GM18498 (cell line): ENCODE measurements at regions not wholly inside any gene's neighbourhood (a gene's known extent, or its start where the extent isn't known, plus 50 kb on each side); places are given as distances from the start of the nearest gene placed in this dataset.
"Not testable (repeated sequence)": the region's sequence is repeated elsewhere in the genome, so short reads cannot be mapped to it uniquely, and the experiment has no call there.

Experiments
- ATAC-seq: cut with Tn5 transposase; IDR thresholded peaks from one replicate; pipeline ENCODE4 v1.9.1; 2021; ENCODE audit warnings: mild to moderate bottlenecking, moderate library complexity; ENCODE audit not compliant: unreplicated experiment

GRCh38 chr9:66152406-66152805 lies 415.5 kb downstream of the FOXD4L4 start:
- ATAC-seq, result not testable (repeated sequence)

- ATAC-seq, result peak; percentile 100
Measured at GRCh38 chr9:66153021-66153725, 416.2 kb downstream of the FOXD4L4 start.

- not testable (repeated sequence) for ATAC-seq
Measured at GRCh38 chr9:66153971-66154691, 417.2 kb downstream of the FOXD4L4 start.

DNA sequence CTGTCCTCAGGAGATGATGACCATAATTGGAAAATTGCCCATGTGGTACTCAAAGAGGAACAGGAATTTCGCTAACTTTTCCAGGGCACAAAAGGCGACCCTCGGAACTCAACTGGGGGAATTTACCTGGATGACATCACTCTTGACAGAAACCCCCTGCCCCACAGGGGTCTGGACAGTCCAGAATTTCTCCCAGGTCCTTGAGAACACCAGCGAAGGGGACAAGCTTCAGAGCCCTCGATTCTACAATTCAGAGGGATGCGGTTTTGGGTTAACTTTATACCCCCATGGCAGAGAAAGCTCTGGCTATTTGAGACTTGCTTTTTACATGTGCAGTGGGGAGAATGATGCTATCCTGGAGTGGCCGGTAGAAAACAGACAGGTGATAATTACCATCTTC lies 445.4 kb downstream of the FOXD4L4 start:
- ATAC-seq, result not testable (repeated sequence)

DNA sequence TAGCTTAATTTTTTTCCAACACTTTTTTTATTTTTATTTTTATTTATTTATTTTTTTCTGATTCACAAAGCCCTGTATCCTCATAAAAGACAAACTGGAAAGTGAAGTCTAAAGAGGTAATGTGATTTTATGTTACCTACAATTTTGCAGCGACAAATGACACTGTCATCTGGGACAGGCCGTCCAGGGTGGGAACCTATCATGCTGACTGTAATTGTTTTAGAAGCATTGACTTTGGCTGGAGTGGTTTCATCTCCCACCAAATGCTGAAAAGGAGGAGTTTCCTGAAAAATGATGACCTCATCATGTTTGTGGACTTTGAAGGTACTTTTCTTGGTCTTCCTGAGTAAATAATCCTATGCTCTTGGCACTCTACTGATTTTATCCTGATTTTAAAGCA lies 446.7 kb downstream of the FOXD4L4 start:
- ATAC-seq, result not testable (repeated sequence)

- not testable (repeated sequence) for ATAC-seq
Measured at GRCh38 chr9:66197199-66197598, 460.3 kb downstream of the FOXD4L4 start.

GRCh38 chr9:66198421-66198820 lies 461.5 kb downstream of the FOXD4L4 start:
- ATAC-seq, result not testable (repeated sequence)

- peak; percentile 87 for ATAC-seq
Measured at GRCh38 chr9:66206617-66207016, 469.7 kb downstream of the FOXD4L4 start.

DNA sequence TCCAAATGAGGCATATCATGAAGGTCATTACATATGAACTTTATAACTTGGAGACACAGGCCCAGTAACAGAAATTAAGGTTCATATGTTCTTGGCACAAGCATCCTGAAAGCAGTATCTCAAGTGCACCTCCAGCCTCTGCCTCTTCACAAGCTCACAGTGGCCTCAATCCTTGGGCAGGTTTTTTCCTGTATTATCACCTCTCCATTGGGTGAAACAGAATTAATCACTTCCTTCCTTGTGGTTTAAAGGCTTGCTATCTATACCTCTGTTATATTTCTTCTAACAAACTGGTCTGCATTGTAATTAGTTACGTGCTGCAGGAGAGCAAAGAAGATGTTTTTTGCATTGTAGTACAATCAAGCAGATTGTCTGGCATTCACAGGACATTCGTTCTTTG lies 471.0 kb downstream of the FOXD4L4 start:
- not testable (repeated sequence) for ATAC-seq

DNA sequence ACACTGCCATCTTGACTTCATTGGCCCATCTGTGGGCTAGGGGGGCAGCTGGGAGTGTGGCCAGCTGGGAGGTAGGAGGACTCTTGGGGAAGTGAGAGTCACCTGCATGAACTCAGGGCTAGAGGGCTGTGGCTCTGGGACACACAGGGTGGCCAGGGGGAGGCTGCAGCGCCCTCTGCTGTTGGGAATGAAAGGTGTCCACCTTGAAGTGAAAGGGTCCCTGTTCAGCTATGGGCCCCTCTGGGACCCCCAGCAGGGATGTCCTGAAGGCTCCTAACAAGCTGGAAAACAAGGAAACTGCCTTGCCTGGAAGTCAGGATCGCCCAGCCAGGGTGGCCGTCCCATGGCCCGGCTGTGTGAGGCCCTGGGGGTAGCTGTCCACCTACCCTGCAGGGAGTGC lies 507.8 kb downstream of the FOXD4L4 start:
- not testable (repeated sequence) for ATAC-seq

- ATAC-seq, result not testable (repeated sequence)
Measured at GRCh38 chr9:66245481-66245880, 508.5 kb downstream of the FOXD4L4 start.

DNA sequence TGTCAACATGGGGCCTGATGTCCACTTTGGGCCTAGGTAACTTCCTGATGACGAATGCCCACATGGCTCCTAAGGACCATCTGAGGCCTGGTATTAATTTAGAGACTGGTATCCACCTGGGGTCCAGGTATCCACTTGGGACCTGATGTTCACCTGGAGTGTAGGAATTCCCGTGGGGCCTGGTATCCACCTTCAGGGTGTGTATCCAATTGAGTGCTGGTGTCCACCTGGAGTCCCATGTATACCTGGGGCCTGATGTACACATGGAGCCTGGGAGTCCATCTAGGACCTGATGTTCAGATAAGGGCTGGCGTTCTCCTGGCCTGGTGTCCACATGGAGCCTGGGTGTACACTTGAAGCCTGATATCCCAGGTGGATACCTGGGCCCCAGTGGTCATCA lies 520.6 kb downstream of the FOXD4L4 start:
- not testable (repeated sequence) for ATAC-seq

- ATAC-seq, result not testable (repeated sequence)
Measured at GRCh38 chr9:66261576-66261975, 524.6 kb downstream of the FOXD4L4 start.

DNA sequence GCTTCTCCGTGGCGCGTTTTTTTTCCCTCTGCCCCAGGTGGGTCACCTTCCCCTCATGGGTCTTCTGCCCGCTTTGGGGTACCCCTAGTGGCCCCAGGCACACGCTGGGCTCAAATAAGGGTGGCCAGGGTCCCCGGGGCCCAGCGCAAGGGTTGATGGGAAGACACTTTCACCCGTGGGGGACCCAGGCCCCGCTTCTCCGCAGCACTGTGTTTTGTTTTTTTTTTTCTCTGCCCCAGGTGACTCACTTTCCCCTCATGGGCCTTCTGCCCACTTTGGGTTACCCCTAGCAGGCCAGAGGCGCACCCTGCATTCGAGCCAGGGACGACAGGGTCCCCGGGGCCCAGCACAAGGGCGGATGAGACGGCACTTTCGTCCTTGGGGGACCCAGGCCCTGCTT lies 526.7 kb downstream of the FOXD4L4 start:
- not testable (repeated sequence) for ATAC-seq

- ATAC-seq, result not testable (repeated sequence)
Measured at GRCh38 chr9:66264786-66265185, 527.8 kb downstream of the FOXD4L4 start.

DNA sequence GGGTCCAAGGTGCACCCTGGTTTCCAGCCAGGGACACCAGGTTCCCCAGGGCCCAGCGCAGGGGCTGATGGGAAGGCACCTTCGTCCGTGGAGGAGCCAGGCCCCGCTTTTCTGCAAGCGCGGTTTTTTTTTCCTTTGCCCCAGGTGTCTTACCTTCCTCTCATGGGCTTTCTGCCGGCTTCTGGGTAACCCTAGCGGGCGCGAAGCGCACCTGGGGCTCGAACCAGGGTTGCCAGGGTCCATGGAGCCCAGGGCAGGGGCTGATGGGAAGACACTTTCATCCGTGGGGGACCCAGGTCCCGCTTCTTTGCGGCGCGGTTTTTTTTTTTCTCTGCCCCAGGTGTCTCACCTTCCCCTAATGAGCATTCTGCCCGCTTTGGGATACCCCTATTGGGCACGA lies 529.3 kb downstream of the FOXD4L4 start:
- not testable (repeated sequence) for ATAC-seq

DNA sequence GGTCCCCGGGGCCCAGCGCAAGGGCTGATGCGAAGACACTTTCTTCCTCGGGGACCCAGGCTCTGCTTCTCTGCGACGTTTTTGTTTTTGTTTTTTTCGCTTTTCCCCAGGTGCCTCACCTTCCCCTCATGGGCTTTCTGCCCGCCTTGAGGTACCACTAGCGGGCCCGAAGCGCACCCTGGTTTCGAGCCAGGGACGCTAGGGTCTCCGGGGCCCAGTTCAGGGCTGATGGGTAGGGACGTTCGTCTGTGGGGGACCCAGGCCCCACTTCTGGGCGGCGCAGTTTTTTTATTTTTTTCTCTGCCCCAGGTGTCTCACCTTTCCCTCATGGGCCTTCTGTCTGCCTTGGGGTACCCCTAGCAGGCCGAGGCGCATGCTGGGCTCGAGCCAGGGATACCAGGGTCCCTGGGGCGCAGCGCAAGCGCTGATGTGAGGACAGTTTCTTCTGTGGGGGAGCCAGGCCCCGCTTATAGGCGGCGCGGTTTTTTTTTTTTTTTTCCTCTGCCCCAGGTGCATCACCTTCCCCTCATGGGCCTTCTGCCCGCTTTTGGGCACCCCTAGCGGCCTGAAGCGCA lies 530.0 kb downstream of the FOXD4L4 start:
- not testable (repeated sequence) for ATAC-seq

- ATAC-seq, result not testable (repeated sequence)
Measured at GRCh38 chr9:66267684-66268083, 530.7 kb downstream of the FOXD4L4 start.

DNA sequence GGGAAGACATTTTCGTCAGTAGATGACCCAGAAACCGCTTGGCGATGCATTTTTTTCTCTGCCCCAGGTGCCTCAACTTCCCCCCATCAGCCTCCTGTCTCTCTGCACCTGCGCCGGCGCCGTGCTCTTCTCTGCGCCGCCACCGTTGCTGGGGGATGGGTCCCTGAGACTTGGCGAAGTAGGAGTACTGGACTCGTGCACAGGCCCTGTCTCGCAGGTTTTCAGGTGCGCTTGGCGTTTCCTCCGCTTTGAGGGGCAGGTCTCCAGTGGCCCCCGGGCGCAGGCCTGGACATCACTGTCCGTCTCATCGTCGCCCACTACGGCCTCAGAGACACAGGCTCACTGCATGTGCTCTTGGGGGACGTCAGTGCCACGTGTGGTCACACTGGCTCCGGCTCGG lies 532.1 kb downstream of the FOXD4L4 start:
- ATAC-seq, result not testable (repeated sequence)

DNA sequence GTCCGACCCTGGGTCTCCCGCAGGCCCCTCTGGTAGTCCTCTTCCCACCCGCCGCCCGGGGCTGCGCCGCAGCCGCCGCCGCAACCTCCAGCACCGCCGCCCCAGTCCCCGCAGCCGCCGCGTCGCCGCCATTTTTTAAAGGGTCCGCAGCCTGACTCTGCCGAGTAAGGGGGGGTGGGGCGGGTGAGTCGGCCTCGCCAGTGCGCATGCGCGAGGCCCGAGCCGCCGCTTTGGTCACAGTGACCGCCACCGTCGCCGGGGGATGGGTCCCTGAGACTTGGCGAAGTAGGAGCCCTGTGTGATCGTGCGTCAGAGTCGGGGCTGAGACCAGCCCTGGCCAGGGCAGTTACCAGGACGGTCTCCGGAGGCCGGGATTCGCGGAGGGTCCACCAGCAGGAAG lies 532.8 kb downstream of the FOXD4L4 start:
- not testable (repeated sequence) for ATAC-seq

GRCh38 chr9:66278809-66279208 lies 541.9 kb downstream of the FOXD4L4 start:
- not testable (repeated sequence) for ATAC-seq
